Mammary epithelial cell (primary cell): ENCODE measurements at regions not wholly inside any gene's neighbourhood (a gene's known extent, or its start where the extent isn't known, plus 50 kb on each side); places are given as distances from the start of the nearest gene placed in this dataset.

Experiments
- EZH2 ChIP-seq: IDR thresholded peaks from 2 replicates; pipeline ENCODE4 v1.6.1; 2012; ENCODE audit warnings: low read length, inconsistent platforms, borderline replicate concordance
- TF ChIP-seq, protein P1 (sequence below), 2 donors: IDR thresholded peaks in 1 of 2; conservative IDR thresholded peaks in 1 of 2; 2 replicates each; pipeline ENCODE4 v1.5.1; 2011 to 2012; ENCODE audit warnings: inconsistent platforms in 2 of 2, low read length in 2 of 2, mild to moderate bottlenecking in 2 of 2, control low read depth in 1 of 2, low read depth in 1 of 2; ENCODE audit not compliant: insufficient read depth in 1 of 2; ENCODE audit errors: extremely low read depth in 1 of 2

DNA sequence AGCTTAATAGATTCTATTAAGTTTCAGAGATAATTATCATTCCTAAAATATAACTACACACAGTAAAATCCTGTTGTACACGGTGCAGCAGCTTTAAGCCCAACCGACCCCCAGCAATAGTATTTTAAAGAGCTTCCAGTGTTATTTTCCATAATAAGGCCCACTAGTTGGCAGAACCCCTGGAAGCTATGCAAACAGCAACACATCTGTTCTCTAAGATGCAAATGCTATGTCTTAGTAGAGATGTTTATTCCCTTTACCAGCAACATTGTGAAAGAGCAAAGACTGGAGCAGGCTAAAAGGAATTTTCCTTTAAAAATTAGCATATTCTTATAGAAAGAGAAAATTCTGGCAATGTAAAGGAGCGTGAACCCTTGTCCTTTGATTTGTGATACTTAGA, 819.7 kb upstream of the ALCAM start:
- TF ChIP-seq, protein P1, sequence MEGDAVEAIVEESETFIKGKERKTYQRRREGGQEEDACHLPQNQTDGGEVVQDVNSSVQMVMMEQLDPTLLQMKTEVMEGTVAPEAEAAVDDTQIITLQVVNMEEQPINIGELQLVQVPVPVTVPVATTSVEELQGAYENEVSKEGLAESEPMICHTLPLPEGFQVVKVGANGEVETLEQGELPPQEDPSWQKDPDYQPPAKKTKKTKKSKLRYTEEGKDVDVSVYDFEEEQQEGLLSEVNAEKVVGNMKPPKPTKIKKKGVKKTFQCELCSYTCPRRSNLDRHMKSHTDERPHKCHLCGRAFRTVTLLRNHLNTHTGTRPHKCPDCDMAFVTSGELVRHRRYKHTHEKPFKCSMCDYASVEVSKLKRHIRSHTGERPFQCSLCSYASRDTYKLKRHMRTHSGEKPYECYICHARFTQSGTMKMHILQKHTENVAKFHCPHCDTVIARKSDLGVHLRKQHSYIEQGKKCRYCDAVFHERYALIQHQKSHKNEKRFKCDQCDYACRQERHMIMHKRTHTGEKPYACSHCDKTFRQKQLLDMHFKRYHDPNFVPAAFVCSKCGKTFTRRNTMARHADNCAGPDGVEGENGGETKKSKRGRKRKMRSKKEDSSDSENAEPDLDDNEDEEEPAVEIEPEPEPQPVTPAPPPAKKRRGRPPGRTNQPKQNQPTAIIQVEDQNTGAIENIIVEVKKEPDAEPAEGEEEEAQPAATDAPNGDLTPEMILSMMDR (conservative IDR thresholded peaks at IDR 0.05 in 1 of 2, IDR thresholded peaks at IDR 0.05 in 1 of 2; ENCODE audit: extremely low read depth in 1 of 2, insufficient read depth in 1 of 2, low read depth in 1 of 2, low read length in 2 of 2): no peak
- TF ChIP-seq EZH2: no peak
